ENCODE measurements at regions not wholly inside any gene's neighbourhood (a gene's known extent, or its start where the extent isn't known, plus 50 kb on each side); places are given as distances from the start of the nearest gene placed in this dataset.

DNA sequence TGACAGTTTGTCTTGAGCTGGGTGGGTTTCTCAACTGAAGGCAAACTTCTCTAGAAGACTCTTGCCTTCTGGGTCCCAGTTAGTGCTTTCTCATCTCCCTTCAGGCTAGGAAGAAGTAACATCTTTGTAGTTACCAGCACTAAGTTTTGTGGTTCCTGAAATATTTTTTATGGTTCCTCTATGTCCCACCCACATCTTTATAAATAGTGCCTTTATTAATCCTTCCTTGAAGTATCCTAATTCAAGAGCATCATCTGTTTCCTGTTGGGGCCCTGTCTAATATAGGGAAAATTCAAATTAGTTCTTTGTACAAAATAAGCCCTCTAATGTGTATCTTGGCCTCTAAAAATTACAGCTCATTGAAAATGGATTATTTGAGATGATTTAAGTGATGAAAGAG is 147.4 kb upstream of the MAOA start:
- TF ChIP-seq, protein P1, sequence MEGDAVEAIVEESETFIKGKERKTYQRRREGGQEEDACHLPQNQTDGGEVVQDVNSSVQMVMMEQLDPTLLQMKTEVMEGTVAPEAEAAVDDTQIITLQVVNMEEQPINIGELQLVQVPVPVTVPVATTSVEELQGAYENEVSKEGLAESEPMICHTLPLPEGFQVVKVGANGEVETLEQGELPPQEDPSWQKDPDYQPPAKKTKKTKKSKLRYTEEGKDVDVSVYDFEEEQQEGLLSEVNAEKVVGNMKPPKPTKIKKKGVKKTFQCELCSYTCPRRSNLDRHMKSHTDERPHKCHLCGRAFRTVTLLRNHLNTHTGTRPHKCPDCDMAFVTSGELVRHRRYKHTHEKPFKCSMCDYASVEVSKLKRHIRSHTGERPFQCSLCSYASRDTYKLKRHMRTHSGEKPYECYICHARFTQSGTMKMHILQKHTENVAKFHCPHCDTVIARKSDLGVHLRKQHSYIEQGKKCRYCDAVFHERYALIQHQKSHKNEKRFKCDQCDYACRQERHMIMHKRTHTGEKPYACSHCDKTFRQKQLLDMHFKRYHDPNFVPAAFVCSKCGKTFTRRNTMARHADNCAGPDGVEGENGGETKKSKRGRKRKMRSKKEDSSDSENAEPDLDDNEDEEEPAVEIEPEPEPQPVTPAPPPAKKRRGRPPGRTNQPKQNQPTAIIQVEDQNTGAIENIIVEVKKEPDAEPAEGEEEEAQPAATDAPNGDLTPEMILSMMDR (IDR thresholded peaks at IDR 0.05; ENCODE audit: low read depth, low read length), result no peak
- no peak for TF ChIP-seq EZH2phosphoT487 (IDR thresholded peaks at IDR 0.05; ENCODE audit: low read depth)
